ENCODE measurements at regions not wholly inside any gene's neighbourhood (a gene's known extent, or its start where the extent isn't known, plus 50 kb on each side); places are given as distances from the start of the nearest gene placed in this dataset.

- Mint-ChIP-seq H3K9me3 (peaks cover 3 to 17% of the 10 kb centered on the region in 2 donors), H3K4me1 (no peaks in the 10 kb centered on the region), H3K27ac (no peak overlapping the region), H3K4me3 (no peak overlapping the region), H3K36me3 (no peaks in the 10 kb centered on the region), H3K27me3 (ENCODE audit: low read depth in 2 of 2) (no peaks in the 10 kb centered on the region)
- TF ChIP-seq, protein P1, sequence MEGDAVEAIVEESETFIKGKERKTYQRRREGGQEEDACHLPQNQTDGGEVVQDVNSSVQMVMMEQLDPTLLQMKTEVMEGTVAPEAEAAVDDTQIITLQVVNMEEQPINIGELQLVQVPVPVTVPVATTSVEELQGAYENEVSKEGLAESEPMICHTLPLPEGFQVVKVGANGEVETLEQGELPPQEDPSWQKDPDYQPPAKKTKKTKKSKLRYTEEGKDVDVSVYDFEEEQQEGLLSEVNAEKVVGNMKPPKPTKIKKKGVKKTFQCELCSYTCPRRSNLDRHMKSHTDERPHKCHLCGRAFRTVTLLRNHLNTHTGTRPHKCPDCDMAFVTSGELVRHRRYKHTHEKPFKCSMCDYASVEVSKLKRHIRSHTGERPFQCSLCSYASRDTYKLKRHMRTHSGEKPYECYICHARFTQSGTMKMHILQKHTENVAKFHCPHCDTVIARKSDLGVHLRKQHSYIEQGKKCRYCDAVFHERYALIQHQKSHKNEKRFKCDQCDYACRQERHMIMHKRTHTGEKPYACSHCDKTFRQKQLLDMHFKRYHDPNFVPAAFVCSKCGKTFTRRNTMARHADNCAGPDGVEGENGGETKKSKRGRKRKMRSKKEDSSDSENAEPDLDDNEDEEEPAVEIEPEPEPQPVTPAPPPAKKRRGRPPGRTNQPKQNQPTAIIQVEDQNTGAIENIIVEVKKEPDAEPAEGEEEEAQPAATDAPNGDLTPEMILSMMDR (IDR thresholded peaks at IDR 0.05): no peak
- no peaks in the 10 kb centered on the region for H3K27me3 ChIP-seq (ENCODE audit: control insufficient read depth, insufficient read depth, low read length)
- intact Hi-C loops (cut with micrococcal nuclease): no loop called here
- peaks cover 3% of the 10 kb centered on the region for H3K9me3 ChIP-seq (ENCODE audit: control insufficient read depth, insufficient read depth, low read length)
- no peaks in the 10 kb centered on the region for H3K36me3 ChIP-seq (ENCODE audit: control insufficient read depth, insufficient read depth, low read length)
- ATAC-seq (no peak), DNase-seq (no peak)
- H3K4me1 ChIP-seq (ENCODE audit: control insufficient read depth, insufficient read depth, low read length): no peaks in the 10 kb centered on the region
- H3K4me3 ChIP-seq (ENCODE audit: low read length): no peak overlapping the region
- no peak overlapping the region for H3K27ac ChIP-seq (ENCODE audit: low read length)
These were observed 1953.8 kb downstream of the MAT2B start for GRCh38 chr5:165459232-165459631.

GRCh38 chr5:165460911-165461310, 1955.5 kb downstream of the MAT2B start:
- Mint-ChIP-seq H3K4me3 (no peak overlapping the region), H3K4me1 (no peaks in the 10 kb centered on the region), H3K27ac (no peak overlapping the region), H3K36me3 (no peaks in the 10 kb centered on the region), H3K27me3 (ENCODE audit: low read depth in 2 of 2) (no peaks in the 10 kb centered on the region), H3K9me3 (peaks cover 6 to 20% of the 10 kb centered on the region in 2 donors)
- H3K4me1 ChIP-seq (ENCODE audit: control insufficient read depth, insufficient read depth, low read length): no peaks in the 10 kb centered on the region
- ATAC-seq (no peak), DNase-seq (no peak)
- H3K36me3 ChIP-seq (ENCODE audit: control insufficient read depth, insufficient read depth, low read length): no peaks in the 10 kb centered on the region
- intact Hi-C loops (cut with micrococcal nuclease): no loop called here
- no peaks in the 10 kb centered on the region for H3K27me3 ChIP-seq (ENCODE audit: control insufficient read depth, insufficient read depth, low read length)
- 88% methylated on average over 4 of the region's 4 CpGs for WGBS (ENCODE audit: insufficient coverage)
- no peak overlapping the region for H3K4me3 ChIP-seq (ENCODE audit: low read length)
- TF ChIP-seq, protein P1 (IDR thresholded peaks at IDR 0.05): no peak
- no peak overlapping the region for H3K27ac ChIP-seq (ENCODE audit: low read length)
- peaks cover 13% of the 10 kb centered on the region for H3K9me3 ChIP-seq (ENCODE audit: control insufficient read depth, insufficient read depth, low read length)

DNA sequence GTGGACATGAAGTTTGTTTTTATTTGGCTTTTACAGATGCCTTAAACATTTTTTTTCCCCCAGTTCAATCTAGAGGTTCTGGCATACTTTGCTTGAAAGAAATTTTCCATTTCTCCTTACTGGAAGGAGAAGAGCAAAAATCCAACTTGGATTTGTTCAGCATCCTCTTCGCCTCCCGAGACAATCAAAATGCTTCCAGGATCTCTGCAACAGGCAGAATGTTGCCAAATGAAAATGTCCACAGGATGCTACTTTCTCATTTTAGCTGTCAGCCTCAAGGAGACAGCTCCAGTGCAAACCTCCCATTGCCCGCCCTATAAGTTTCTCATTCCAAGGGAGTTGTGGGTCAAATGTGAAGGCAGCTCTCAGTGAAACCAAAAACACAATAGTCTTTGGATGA, 1972.1 kb downstream of the MAT2B start:
- TF ChIP-seq, protein P1 (IDR thresholded peaks at IDR 0.05): no peak

DNA sequence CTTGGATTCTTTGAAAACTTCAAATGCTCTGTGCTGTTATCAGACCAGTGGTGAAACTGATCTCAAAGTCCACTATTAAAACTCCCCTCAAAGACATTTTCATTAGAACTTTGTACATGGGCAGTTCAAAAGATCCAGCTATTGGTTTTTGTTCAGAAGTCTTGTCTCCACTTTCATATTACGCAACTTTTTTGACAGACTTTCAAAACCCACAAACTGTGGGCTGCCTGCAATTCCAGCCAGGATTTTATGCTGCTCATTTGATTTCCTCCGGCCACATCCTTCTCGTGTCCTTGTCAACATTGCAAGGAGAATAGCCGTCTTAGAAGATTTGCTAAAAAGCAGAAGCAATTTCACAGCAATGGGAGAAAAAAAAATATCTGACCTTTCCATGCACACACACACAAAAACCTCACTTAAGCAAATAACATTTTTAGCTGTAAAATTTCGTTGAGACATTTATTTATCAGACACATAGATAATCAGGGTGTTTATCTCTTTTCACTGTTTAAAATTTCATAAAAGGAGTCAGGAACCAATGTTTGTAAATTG, 1990.5 kb downstream of the MAT2B start:
- Histone ChIP-seq H3K27ac (ENCODE audit: low read length) (no peak overlapping the region), H3K27me3 (ENCODE audit: control insufficient read depth, insufficient read depth, low read length) (no peaks in the 10 kb centered on the region), H3K9me3 (ENCODE audit: control insufficient read depth, insufficient read depth, low read length) (no peaks in the 10 kb centered on the region), H3K36me3 (ENCODE audit: control insufficient read depth, insufficient read depth, low read length) (no peaks in the 10 kb centered on the region), H3K4me1 (ENCODE audit: control insufficient read depth, insufficient read depth, low read length) (no peaks in the 10 kb centered on the region), H3K4me3 (ENCODE audit: low read length) (no peak overlapping the region)
- TF ChIP-seq, protein P1 (IDR thresholded peaks at IDR 0.05): no peak
- ATAC-seq (no peak), DNase-seq (no peak)
- Mint-ChIP-seq H3K27ac (no peak overlapping the region), H3K36me3 (no peaks in the 10 kb centered on the region), H3K4me1 (no peaks in the 10 kb centered on the region), H3K9me3 (peaks cover 7 to 14% of the 10 kb centered on the region in 2 donors), H3K27me3 (ENCODE audit: low read depth in 2 of 2) (no peaks in the 10 kb centered on the region), H3K4me3 (no peak overlapping the region)
- 23% methylated on average over 4 of the region's 5 CpGs for WGBS (ENCODE audit: insufficient coverage)
- intact Hi-C loops (cut with micrococcal nuclease): no loop called here

More for the DNA sequence above, 1972.1 kb downstream of the MAT2B start:
- Histone ChIP-seq H3K36me3 (ENCODE audit: control insufficient read depth, insufficient read depth, low read length) (no peaks in the 10 kb centered on the region), H3K27me3 (ENCODE audit: control insufficient read depth, insufficient read depth, low read length) (no peaks in the 10 kb centered on the region), H3K4me3 (ENCODE audit: low read length) (no peak overlapping the region), H3K27ac (ENCODE audit: low read length) (no peak overlapping the region), H3K9me3 (ENCODE audit: control insufficient read depth, insufficient read depth, low read length) (no peaks in the 10 kb centered on the region), H3K4me1 (ENCODE audit: control insufficient read depth, insufficient read depth, low read length) (no peaks in the 10 kb centered on the region)
- Mint-ChIP-seq H3K4me3 (no peak overlapping the region), H3K36me3 (no peaks in the 10 kb centered on the region), H3K4me1 (no peaks in the 10 kb centered on the region), H3K27ac (no peak overlapping the region), H3K27me3 (ENCODE audit: low read depth in 2 of 2) (no peaks in the 10 kb centered on the region), H3K9me3 (peaks cover 0 to 11% of the 10 kb centered on the region in 2 donors)
- intact Hi-C loops (cut with micrococcal nuclease): no loop called here
- DNase-seq (no peak), ATAC-seq (no peak)
- WGBS (ENCODE audit: insufficient coverage): 95% methylated on average over 3 of the region's 3 CpGs

All from natural killer cell (primary cell).